ENCODE measurements at regions not wholly inside any gene's neighbourhood (a gene's known extent, or its start where the extent isn't known, plus 50 kb on each side); places are given as distances from the start of the nearest gene placed in this dataset.
"Not testable (repeated sequence)": the region's sequence is repeated elsewhere in the genome, so short reads cannot be mapped to it uniquely, and the experiment has no call there.

DNA sequence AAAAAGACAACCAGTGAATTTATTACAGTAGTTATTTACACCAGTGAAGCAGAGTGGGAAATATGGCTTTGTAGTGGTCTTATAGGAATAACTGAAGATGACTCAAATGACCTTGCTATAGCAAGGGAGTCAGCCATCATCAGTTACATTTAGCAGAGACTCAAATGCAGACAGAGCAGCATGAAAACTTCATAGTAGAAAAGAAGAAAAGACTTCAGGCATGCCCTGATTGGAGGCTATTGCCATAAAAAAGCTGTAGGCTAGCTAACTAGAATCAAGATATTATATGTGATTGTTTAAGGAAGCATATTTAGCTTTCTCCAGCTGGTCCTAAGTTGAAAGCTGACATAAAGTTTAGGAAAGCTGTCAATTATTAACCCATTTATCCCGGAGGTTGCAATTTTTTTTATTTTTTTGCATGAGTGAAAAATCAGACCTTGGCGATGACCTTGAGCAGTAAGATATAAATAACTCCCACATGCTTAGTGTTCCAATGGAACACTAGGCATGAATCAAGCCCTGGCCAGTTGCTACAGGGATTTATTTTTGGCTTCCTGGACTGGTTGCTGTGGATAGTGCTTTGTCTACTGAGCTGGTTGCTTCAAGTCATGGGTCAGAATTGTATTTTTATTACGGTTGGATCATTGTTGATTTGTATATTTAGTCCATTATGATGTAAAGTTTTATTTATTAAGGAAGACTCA is 675.6 kb upstream of the VRK2 start:
- no peak for DNase-seq

DNA sequence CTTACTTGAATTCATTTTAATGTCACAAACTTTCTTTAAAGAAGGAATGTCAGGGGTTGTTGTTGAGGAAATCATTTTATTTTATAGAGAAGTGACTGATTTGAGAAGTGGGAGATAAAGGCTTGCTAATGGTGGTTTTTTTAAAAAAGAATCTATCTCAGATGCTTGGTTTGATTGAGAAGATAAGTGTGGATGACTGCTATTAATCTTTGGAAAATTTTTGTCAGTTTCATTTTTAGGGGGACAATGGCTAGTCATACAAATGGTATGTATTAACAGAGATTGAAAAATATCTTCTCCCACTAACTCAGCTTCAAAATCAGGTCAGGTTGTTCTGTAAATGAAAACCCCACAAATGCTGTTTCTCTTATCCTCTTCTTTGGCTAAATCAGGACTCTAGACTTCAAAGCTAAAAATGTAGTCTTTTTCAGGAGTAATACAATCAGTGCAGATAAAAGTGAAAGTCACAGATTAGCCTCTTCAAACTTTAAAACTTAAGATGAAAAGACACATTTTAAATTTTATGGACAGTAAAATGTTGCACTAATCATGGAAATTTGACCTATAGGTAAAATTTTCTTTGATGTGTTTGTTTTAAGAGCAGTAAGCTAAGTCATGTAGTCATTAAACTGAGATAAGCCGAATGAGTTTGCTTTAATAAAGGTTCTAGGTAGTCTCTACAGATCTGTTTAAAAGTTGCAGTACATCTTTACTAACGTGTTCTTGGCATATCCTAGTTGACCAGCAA is 674.2 kb upstream of the VRK2 start:
- DNase-seq: no peak

GRCh38 chr2:57373530-57373929 is 673.1 kb upstream of the VRK2 start:
- no peak for DNase-seq

DNA sequence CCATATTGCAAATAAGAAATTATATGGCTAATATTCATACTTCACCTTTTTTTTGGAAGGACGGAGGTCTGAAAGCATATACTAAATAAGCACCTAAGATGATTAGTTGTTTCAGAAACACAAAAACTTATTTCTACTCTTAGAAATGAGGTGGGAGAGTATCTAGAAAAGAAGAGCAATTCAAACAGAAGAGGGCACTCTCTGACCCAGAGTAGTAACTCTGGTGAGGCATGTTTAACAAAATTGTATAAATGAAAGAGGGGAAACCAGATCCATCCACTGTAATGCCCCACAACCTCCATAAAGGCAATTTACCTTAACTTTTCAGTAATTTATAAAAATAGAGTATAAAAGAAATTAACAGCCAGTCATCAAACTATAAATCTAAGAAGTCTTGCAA is 669.6 kb upstream of the VRK2 start:
- no peak for DNase-seq

DNA sequence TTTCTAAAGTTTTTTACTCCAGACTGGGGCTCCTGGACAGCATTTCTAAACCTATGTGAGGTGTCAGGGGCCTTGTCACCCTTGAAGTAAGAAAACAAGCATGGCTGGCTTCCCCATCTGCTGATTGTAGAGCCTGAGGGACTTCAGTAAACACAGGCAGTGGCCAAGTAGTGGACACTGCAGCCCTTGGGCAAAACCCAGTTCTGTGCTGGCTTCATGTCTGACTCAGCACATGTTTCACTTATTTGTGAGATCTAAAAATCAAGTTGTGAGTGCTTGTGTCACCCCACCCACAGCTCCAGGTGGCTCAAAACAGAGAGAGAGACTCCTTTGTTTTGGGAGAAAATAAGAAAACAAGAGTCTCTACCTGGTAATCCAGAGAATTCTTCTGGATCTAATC is 660.3 kb upstream of the VRK2 start:
- DNase-seq: no peak

DNA sequence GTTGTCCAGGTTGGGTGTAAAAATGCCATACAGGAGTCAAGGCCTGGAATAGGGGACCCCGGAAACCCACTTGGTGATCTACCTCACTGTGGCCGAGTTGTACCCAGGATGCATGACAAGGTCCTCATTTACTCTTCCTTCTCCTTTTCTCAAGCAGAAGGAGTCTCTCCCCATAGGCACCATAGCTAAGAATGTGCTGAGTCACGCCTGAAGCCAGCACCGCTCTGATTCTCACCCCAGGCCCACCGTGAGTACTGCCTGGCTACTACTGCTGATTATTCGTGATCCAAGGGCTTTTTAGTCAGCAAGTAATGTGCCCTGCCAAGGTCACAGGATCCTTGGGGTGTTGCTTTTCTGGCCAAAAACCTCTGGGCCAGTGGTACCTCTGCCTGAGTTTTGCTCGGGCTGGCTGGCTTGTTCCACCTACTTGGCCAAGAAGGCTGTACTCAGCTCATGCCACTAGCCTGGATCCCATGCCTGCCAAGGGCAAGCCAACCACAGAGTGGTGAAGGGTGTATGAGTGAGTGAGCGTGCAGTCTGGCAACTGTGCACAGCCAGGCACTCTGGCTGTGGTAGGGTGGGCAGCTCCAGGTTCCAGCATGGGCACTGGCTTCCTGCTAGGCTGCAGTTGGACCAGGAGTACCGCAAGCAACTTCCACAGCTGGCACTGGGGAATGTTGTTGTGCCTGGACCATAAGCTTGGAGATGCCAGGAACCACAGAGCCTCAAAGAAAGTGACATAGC is 650.1 kb upstream of the VRK2 start:
- no peak for DNase-seq

- no peak for DNase-seq
Observed at GRCh38 chr2:57397550-57398360, 648.9 kb upstream of the VRK2 start.

GRCh38 chr2:57399057-57399456 is 647.5 kb upstream of the VRK2 start:
- no peak for DNase-seq

- DNase-seq: no peak
Observed at GRCh38 chr2:57402096-57402495, 644.5 kb upstream of the VRK2 start.

GRCh38 chr2:57402755-57403154 is 643.9 kb upstream of the VRK2 start:
- no peak for DNase-seq

GRCh38 chr2:57407772-57408201 is 638.8 kb upstream of the VRK2 start:
- DNase-seq: no peak

- DNase-seq: no peak
Observed at GRCh38 chr2:57408587-57408986, 638.0 kb upstream of the VRK2 start.

- DNase-seq: no peak
Observed at GRCh38 chr2:57417007-57417406, 629.6 kb upstream of the VRK2 start.

DNA sequence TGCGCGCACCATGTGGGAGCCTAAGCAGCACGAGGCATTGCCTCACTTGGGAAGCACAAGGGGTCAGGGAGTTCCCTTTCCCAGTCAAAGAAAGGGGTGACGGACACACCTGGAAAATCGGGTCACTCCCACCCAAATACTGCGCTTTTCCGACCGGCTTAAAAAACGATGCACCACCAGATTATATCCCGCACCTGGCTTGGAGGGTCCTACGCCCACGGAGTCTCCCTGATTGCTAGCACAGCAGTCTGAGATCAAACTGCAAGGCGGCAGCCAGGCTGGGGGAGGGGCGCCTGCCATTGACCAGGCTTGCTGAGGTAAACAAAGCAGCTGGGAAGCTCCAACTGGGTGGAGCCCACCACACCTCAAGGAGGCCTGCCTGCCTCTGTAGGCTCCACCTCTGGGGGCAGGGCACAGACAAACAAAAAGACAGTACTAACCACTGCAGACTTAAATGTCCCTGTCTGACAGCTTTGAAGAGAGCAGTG is 627.7 kb upstream of the VRK2 start:
- not testable (repeated sequence) for DNase-seq

GRCh38 chr2:57429831-57430230 is 616.8 kb upstream of the VRK2 start:
- DNase-seq: no peak

- no peak for DNase-seq
Observed at GRCh38 chr2:57432528-57432927, 614.1 kb upstream of the VRK2 start.

DNA sequence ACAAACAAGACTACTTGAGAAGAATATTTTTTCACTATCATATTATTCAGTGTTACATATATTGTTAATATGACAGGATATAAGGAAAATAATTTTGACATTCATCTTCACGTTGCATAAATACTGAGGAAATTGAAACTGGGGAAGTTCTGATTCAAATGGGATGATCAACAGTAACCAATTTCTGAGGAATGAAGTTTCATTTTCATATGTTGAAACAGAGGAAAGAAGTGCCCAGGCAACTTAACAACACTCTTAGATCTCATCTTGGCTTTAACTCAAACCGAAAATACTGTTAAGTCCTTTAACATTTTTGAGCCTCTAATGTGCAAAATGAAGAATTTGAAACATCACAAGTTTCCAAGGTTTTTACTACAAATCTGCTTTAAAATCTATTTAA is 612.2 kb upstream of the VRK2 start:
- DNase-seq: no peak

DNA sequence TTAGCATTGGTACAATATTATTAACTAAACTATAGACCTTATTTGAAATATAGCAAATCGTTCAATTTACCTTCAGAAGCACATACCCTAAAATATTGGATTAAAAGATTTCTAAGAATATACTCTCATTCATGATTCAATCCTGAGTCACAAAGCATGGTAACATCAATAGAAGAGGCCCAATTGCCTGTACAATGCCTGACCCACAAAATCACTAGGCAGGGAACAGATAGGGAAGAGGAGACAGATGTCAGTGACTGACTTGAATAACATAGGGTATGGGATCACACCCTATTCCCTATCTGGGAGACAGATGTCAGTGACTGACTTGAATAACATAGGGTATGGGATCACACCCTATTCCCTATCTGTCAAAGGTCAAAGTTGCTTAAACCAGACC is 611.6 kb upstream of the VRK2 start:
- no peak for DNase-seq

- no peak for DNase-seq
Observed at GRCh38 chr2:57437077-57437476, 609.5 kb upstream of the VRK2 start.

DNA sequence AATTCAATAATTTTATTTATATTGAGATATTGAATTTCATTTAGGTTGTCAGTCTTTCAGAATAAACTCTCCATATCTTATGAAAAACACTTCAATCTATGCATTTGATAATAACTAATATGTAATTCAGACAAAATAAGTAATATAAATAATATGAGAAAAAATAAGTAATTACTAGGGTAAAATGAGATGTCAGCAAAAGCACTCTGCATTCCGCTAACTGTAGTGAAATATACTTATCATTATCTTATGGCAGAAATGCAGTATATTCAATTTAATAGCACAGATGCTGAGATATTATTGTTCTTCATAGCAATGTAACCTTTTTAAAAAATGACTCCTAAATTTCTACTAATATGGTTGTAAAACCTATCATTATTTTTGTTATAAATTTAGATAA is 606.2 kb upstream of the VRK2 start:
- DNase-seq: no peak

DNA sequence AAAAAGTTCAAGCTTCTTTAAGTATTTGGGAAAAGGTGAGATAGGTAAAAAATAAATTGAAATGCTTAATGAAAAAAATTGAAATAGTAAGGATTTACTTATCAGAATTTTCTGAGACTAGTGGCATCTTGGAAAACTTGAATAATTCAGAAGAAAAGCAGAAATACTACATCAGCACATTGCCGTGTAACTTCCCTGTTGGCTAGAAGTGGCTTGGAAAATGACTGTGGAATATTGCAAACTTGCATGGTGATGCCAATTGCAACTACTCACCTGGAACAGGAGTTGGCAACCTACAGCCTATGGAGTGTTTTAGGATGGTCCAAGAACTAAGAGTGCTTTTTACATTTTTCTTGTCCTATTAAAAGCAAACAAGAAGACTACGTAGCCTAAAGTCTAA is 603.5 kb upstream of the VRK2 start:
- DNase-seq: no peak

DNA sequence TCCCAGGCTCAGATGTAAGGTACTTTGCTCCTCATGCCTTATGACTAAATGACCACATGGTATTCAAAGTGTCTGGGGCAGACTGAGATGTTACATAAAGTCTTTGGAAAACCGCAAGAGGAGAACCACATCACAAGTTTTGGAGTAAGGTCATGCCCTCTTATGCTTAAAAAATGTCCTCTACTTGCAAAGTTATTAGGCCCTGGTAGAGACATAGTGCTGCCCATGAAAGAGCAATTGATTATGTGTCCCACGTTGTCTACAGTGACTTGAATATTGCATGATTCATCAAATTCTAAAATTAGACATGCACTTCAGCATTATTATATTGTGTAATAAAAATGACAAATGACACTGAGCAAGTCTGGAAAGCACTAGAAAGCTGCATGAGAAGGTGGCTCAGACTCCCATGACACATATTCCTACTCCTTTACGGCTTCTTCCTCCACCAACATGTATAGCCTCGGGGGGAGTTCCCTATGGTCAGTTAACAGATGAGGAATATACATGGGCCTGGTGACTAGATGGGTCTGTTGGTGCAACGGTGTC is 602.6 kb upstream of the VRK2 start:
- DNase-seq: no peak

All from NCI-H510A treated with DMSO at 0.1 percent for 48 hours (cell line).